ENCODE measurements at regions not wholly inside any gene's neighbourhood (a gene's known extent, or its start where the extent isn't known, plus 50 kb on each side); places are given as distances from the start of the nearest gene placed in this dataset.

DNA sequence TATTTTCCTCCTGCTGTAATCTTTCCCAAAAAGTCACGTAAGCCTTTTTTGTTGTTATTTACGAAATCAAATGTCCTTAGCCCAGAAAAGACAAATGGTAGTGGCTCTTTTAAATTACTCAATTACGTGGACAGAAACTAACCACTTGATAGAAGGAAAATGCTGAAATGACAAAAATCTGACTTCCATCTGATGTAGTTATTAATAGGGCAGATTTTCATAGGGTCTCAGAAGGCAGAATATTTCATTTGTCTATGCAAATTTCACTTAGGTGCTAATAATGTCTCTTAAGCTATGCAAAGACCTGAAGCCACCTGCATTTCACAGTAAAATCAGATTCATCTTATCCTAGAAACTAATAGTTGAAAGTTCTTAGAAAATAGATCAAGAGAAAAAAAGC lies 295.7 kb downstream of the TMA16 start (continued):
- TF ChIP-seq, protein P1, sequence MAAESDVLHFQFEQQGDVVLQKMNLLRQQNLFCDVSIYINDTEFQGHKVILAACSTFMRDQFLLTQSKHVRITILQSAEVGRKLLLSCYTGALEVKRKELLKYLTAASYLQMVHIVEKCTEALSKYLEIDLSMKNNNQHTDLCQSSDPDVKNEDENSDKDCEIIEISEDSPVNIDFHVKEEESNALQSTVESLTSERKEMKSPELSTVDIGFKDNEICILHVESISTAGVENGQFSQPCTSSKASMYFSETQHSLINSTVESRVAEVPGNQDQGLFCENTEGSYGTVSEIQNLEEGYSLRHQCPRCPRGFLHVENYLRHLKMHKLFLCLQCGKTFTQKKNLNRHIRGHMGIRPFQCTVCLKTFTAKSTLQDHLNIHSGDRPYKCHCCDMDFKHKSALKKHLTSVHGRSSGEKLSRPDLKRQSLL (tag by site-specific recombination; IDR thresholded peaks at IDR 0.05), result no peak
- TF ChIP-seq ZBTB17 (tag by site-specific recombination; IDR thresholded peaks at IDR 0.05) (no peak), ZNF530 (tag by site-specific recombination; IDR thresholded peaks at IDR 0.05; ENCODE audit: low read depth) (no peak), ZNF558 (tag by site-specific recombination; IDR thresholded peaks at IDR 0.05) (no peak), ZNF221 (tag by site-specific recombination; IDR thresholded peaks at IDR 0.05; ENCODE audit: borderline replicate concordance) (no peak), ZNF561 (tag by site-specific recombination; IDR thresholded peaks at IDR 0.05; ENCODE audit: borderline replicate concordance) (no peak), ZNF133 (tag by site-specific recombination; IDR thresholded peaks at IDR 0.05) (no peak), ZNF157 (tag by site-specific recombination; IDR thresholded peaks at IDR 0.05) (no peak)

DNA sequence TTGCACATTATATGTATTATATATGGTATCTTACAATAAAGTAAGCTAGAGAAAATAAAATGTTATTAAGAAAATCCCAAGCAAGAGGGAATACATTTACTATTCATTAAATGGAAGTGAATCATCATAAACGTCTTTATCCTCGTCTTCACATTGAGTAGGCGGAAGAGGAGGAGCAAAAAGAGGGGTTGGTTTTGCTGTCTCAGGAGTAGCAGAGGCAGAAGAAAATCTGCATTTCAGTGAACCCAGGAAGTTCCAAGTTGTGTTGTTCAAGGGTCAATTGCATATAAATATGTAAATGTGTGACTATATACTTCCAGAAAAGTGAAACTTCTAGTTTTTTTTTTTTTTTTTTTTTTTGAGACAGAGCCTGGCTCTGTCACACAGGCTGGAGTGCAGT lies 301.4 kb downstream of the TMA16 start:
- H3K27ac ChIP-seq (ENCODE audit: extremely low read depth, low read depth, low read length), result no peak overlapping the region
- ChIA-PET CTCF (no interaction called here), POLR2A (no interaction called here)
- H3K36me3 ChIP-seq (ENCODE audit: control insufficient read depth in 2 of 2, insufficient read depth in 1 of 2, low read length in 2 of 2), result no peaks in the 10 kb centered on the region
- no peaks in the 10 kb centered on the region for H3K9me3 ChIP-seq (ENCODE audit: control insufficient read depth, insufficient read depth, low read depth, low read length)
- TF ChIP-seq ZEB2 (tag by site-specific recombination; IDR thresholded peaks at IDR 0.05) (no peak), SCRT1 (tag by site-specific recombination; IDR thresholded peaks at IDR 0.05; ENCODE audit: borderline replicate concordance) (no peak), ZNF423 (tag by site-specific recombination; IDR thresholded peaks at IDR 0.05) (no peak), ZNF521 (tag by site-specific recombination; IDR thresholded peaks at IDR 0.05) (no peak), ZNF132 (tag by site-specific recombination; IDR thresholded peaks at IDR 0.05; ENCODE audit: borderline replicate concordance) (no peak)
- TF ChIP-seq, protein P2, sequence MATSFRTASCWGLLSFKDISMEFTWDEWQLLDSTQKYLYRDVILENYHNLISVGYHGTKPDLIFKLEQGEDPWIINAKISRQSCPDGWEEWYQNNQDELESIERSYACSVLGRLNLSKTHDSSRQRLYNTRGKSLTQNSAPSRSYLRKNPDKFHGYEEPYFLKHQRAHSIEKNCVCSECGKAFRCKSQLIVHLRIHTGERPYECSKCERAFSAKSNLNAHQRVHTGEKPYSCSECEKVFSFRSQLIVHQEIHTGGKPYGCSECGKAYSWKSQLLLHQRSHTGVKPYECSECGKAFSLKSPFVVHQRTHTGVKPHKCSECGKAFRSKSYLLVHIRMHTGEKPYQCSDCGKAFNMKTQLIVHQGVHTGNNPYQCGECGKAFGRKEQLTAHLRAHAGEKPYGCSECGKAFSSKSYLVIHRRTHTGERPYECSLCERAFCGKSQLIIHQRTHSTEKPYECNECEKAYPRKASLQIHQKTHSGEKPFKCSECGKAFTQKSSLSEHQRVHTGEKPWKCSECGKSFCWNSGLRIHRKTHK (tag by site-specific recombination; IDR thresholded peaks at IDR 0.05), result no peak
- H3K4me3 ChIP-seq (ENCODE audit: low read depth, low read length), result no peak overlapping the region
- no peaks in the 10 kb centered on the region for H3K4me1 ChIP-seq (ENCODE audit: control insufficient read depth, insufficient read depth, low read length)

DNA sequence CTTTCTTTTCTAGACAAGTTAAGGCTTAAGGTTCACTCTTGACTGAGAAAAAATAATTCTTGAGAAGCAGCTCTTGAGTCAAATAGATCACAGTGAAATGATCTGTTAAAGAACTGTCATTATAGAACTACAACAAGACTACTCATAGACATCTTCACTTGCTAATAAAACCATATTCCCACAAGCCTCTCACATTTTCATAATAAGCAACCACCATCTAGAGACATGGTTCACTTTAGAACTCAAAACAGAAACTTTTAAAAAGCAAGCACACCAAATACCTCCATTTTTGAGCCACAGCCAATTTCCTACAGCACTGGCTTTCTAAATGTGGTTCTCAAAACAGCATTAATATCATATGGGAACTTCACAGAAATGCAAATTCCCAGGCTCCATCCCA lies 309.5 kb downstream of the TMA16 start:
- ChIA-PET POLR2A (no interaction called here), CTCF (no interaction called here)
- Histone ChIP-seq H3K27ac (ENCODE audit: extremely low read depth, low read depth, low read length) (no peak overlapping the region), H3K4me3 (ENCODE audit: low read depth, low read length) (no peak overlapping the region), H3K9me3 (ENCODE audit: control insufficient read depth, insufficient read depth, low read depth, low read length) (no peaks in the 10 kb centered on the region), H3K4me1 (ENCODE audit: control insufficient read depth, insufficient read depth, low read length) (no peaks in the 10 kb centered on the region), H3K36me3 (ENCODE audit: control insufficient read depth in 2 of 2, insufficient read depth in 1 of 2, low read length in 2 of 2) (no peaks in the 10 kb centered on the region)
- no peak for TF ChIP-seq ZNF416 (tag by site-specific recombination; IDR thresholded peaks at IDR 0.05)
- TF ChIP-seq ZNF510 (tag by site-specific recombination; IDR thresholded peaks at IDR 0.05; ENCODE audit: insufficient replicate concordance), result no peak
- TF ChIP-seq ZNF830 (tag by site-specific recombination; IDR thresholded peaks at IDR 0.05; ENCODE audit: low read depth), result no peak
- no peak for TF ChIP-seq HOXA7 (CRISPR knock-in tag; IDR thresholded peaks at IDR 0.05; ENCODE audit: borderline replicate concordance)
- TF ChIP-seq ZNF561 (tag by site-specific recombination; IDR thresholded peaks at IDR 0.05; ENCODE audit: borderline replicate concordance), result no peak
- TF ChIP-seq EGR2 (tag by site-specific recombination; IDR thresholded peaks at IDR 0.05; ENCODE audit: low read depth), result no peak

DNA sequence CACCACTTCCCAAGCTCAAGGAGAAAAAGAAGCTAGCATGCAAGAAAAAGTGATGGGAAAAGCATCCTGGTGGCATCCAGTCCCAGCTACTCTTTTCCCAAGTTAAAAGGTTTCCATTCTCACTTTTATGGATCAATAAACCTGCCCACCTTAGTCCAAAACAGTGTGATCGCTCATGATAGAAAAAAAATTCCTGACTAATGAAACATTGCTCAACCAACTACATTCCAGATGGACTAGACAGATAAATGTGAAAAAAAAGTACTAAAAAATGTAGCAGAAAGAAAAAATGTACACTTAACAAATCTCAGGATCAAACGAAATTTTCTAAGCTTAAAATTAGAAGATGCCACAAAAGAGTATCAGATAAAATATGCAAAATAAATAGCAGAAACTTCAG lies 312.2 kb downstream of the TMA16 start:
- Histone ChIP-seq H3K36me3 (ENCODE audit: control insufficient read depth in 2 of 2, insufficient read depth in 1 of 2, low read length in 2 of 2) (no peaks in the 10 kb centered on the region), H3K9me3 (ENCODE audit: control insufficient read depth, insufficient read depth, low read depth, low read length) (no peaks in the 10 kb centered on the region), H3K4me3 (ENCODE audit: low read depth, low read length) (no peak overlapping the region), H3K27ac (ENCODE audit: extremely low read depth, low read depth, low read length) (no peak overlapping the region), H3K4me1 (ENCODE audit: control insufficient read depth, insufficient read depth, low read length) (no peaks in the 10 kb centered on the region)
- ChIA-PET POLR2A (no interaction called here), CTCF (no interaction called here)
- no peak for TF ChIP-seq ZNF624 (tag by site-specific recombination; IDR thresholded peaks at IDR 0.05)
- TF ChIP-seq OVOL3 (tag by site-specific recombination; IDR thresholded peaks at IDR 0.05), result no peak
- TF ChIP-seq ZNF133 (tag by site-specific recombination; IDR thresholded peaks at IDR 0.05), result no peak
- TF ChIP-seq ZNF48 (tag by site-specific recombination; IDR thresholded peaks at IDR 0.05), result no peak
